Psoas muscle (tissue), 7 donors: ENCODE measurements at regions not wholly inside any gene's neighbourhood (a gene's known extent, or its start where the extent isn't known, plus 50 kb on each side); places are given as distances from the start of the nearest gene placed in this dataset.

ENCODE experiments used
- ATAC-seq, 4 donors: fragments of 200-7000 bp; cut with Tn5 transposase; one replicate each; pipeline ENCODE4 v1.9.1; 2020; ENCODE audit warnings: moderate library complexity in 3 of 4, mild to moderate bottlenecking in 2 of 4
- DNase-seq, 2 donors: peaks; one replicate each; pipeline ENCODE4 v3.0.0-alpha.2; 2020
- H3K27ac ChIP-seq: fragments of 200-600 bp; one replicate; pipeline ENCODE4 v1.8.0; 2022
- H3K27me3 ChIP-seq, 3 donors: fragments of 200-600 bp in 1 of 3; one replicate each; pipeline versions ENCODE4 v1.6.1 to v1.8.0; 2013 to 2022; ENCODE audit warnings: low read length in 2 of 3, mild to moderate bottlenecking in 2 of 3, moderate library complexity in 1 of 3; ENCODE audit not compliant: insufficient read depth in 3 of 3
- H3K36me3 ChIP-seq, 2 donors: fragments of 200-600 bp in 1 of 2; one replicate each; pipeline versions ENCODE4 v1.6.1 to v1.8.0; 2013 to 2022; ENCODE audit warnings: low read depth in 1 of 2, mild to moderate bottlenecking in 1 of 2, moderate library complexity in 1 of 2; ENCODE audit not compliant: insufficient read depth in 1 of 2
- H3K4me1 ChIP-seq: fragments of 200-600 bp; one replicate; pipeline ENCODE4 v1.8.0; 2022
- H3K4me3 ChIP-seq: fragments of 200-600 bp; one replicate; pipeline ENCODE4 v1.8.0; 2022; ENCODE audit warnings: mild to moderate bottlenecking
- H3K9me3 ChIP-seq: fragments of 200-600 bp; one replicate; pipeline ENCODE4 v1.8.0; 2022
- WGBS, 3 donors: extraction: QIAGEN DNeasy Blood & Tissue Kit; methylation state at CpG; one replicate each; pipeline versions ENCODE4 v1.1.6 to v1.1.7; 2013; 5-methylcytosine and 5-hydroxymethylcytosine counted together
- intact Hi-C, 2 donors: fragments of 100-400 bp; cut with DNase I; formaldehyde crosslinking; loops; one replicate each; pipeline versions ENCODE4 v1.11.0 to v1.14.2; 2022
- TF ChIP-seq, protein P1 (sequence below): fragments of 200-600 bp; IDR thresholded peaks from one replicate; pipeline ENCODE4 v1.8.0; 2022; ENCODE audit warnings: antibody characterized with exemption
- donor health status: healthy with polysubstance abuse.
- donor health status: DM: no; HTN: no; CAD: no; lungs with moderate emphysema.
- donor health status: Bipolar disorder and iron deficiency.
- donor health status: healthy.
- donor health status: DM: yes; HTN: yes; CAD: no.
- donor health status: DM: no; HTN: no; CAD: no.
- donor health status: DM: yes; HTN: yes; CAD: no.

DNA sequence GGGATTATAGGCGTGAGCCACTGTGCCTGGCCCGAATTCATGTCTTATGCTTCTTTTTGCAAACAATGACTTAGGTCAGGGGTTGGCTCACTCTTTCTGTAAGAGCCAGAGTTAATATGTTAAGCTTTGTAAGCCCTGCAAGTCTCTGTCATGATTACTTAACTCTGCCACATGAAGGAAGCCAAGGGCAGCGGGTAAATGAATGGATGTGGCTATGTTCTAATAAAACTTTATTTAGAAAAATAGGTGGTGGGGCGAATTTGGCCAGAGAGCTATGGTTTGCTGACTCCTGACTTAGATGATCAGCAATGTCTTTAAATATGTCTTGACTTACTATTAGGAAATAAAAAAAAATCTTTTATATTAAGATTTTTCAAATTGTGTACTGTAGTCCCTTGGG, 114.9 kb upstream of the ZFP64 start:
- intact Hi-C loops = no loop called here
- Histone ChIP-seq H3K4me1 (no peaks in the 10 kb centered on the region), H3K9me3 (no peaks in the 10 kb centered on the region), H3K4me3 (no peak overlapping the region), H3K36me3 (no peaks in the 10 kb centered on the region), H3K27ac (no peak overlapping the region), H3K27me3 (no peaks in the 10 kb centered on the region)
- ATAC-seq = no peak
- no peak for DNase-seq
- 93 to 97% (median 93%) methylated on average over 4 of the region's 4 CpGs for WGBS, 3 donors
- TF ChIP-seq, protein P1, sequence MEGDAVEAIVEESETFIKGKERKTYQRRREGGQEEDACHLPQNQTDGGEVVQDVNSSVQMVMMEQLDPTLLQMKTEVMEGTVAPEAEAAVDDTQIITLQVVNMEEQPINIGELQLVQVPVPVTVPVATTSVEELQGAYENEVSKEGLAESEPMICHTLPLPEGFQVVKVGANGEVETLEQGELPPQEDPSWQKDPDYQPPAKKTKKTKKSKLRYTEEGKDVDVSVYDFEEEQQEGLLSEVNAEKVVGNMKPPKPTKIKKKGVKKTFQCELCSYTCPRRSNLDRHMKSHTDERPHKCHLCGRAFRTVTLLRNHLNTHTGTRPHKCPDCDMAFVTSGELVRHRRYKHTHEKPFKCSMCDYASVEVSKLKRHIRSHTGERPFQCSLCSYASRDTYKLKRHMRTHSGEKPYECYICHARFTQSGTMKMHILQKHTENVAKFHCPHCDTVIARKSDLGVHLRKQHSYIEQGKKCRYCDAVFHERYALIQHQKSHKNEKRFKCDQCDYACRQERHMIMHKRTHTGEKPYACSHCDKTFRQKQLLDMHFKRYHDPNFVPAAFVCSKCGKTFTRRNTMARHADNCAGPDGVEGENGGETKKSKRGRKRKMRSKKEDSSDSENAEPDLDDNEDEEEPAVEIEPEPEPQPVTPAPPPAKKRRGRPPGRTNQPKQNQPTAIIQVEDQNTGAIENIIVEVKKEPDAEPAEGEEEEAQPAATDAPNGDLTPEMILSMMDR = no peak

DNA sequence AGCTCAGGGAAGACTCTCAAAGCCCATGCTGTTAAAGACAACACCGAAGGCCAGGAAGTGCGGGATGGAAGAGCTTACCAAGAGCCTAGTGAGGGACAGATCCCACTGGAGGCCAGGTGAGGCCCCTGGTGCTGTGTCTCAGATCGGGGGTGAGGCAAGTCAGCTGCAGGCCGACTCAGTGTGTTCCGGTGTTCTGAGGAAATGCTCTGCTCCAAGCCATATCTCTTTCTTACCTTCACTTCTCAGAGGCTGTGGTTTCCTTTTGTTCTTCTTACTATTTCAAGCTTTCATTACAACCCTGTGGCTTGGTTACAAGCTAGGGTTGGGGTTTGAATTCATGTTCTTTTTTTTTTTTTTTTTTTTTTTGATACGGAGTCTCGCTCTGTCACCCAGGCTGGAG, 114.3 kb upstream of the ZFP64 start:
- intact Hi-C loops = no loop called here
- no peaks in the 10 kb centered on the region for H3K4me1 ChIP-seq
- no peaks in the 10 kb centered on the region for H3K27me3 ChIP-seq
- no peak for DNase-seq
- no peaks in the 10 kb centered on the region for H3K36me3 ChIP-seq
- no peak overlapping the region for H3K4me3 ChIP-seq
- ATAC-seq = no peak
- H3K9me3 ChIP-seq = no peaks in the 10 kb centered on the region
- 86 to 92% (median 90%) methylated on average over 6 to 7 of the region's 7 CpGs for WGBS, 3 donors
- TF ChIP-seq, protein P1 = no peak
- H3K27ac ChIP-seq = no peak overlapping the region

DNA sequence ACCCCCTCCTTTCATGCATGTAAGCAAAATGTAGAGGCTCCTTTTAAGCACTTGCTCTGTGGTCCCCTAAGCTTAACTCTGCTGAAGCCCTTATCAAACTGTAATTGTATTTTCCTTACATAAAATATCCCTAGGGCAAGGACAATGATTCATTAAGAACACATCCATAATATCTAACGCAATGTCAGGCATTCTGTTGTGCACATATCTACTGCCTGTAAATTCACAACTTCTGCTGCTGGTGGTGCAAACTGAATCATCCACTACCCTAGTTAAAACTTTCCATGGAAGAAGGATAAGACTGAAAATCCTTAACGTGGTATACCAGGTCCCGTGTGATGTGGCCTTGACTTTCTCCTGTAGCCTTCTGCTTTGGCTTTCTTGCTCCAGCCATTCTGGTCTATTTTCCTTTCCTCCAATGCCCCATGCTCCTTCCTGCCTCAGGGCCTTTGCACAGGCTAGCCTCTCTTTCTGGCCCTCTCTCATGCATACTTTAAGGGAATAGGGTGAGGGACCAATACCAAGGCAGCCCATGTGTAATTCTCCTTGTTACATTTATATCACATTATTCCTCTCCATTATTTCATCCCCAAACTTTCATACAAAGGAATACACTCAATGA, 113.6 kb upstream of the ZFP64 start:
- H3K27ac ChIP-seq = no peak overlapping the region
- no peaks in the 10 kb centered on the region for H3K27me3 ChIP-seq
- H3K9me3 ChIP-seq = no peaks in the 10 kb centered on the region
- H3K4me1 ChIP-seq = no peaks in the 10 kb centered on the region
- 89 to 94% (median 93%) methylated on average over 3 of the region's 3 CpGs for WGBS, 3 donors
- ATAC-seq = no peak
- TF ChIP-seq, protein P1 = no peak
- intact Hi-C loops = no loop called here
- DNase-seq = no peak
- no peak overlapping the region for H3K4me3 ChIP-seq
- no peaks in the 10 kb centered on the region for H3K36me3 ChIP-seq

DNA sequence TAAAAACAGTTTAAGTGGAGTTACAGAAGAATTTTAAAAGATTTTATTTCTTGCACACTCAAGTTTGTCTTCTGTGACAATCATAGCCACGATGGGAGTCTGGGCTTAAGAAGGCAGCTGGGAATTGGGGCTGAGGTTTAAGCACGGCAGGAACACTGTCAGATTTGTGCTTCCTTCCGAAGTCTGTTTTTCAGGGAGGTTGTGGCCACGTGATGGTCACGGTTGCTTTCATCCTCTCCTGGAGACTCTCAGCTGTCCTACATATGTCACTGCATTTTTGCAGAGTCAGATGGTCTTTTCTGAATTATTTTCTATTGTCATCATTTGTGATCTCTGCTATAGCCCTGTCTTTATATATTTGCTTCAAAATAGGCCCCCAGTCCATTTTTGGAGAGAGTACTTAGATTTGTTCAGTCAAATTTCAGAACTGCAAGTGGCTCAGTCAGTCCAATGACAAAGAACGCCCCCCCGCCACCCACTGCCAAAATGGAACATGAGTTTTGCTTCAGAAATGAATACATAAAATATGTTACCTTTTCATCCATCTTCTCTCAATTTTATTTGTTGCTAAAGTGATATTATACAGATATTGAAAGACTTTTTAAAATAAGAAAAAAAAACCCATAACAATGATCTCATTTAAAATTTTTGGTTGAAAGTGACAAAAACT, 111.8 kb upstream of the ZFP64 start:
- no peak for DNase-seq

More for the DNA sequence above, 111.8 kb upstream of the ZFP64 start:
- no peak for ATAC-seq
- no peak overlapping the region for H3K4me3 ChIP-seq
- no peaks in the 10 kb centered on the region for H3K27me3 ChIP-seq
- H3K27ac ChIP-seq = no peak overlapping the region
- WGBS, 3 donors = 27 to 44% (median 34%) methylated on average over 7 of the region's 7 CpGs
- H3K36me3 ChIP-seq = no peaks in the 10 kb centered on the region
- intact Hi-C loops = no loop called here
- TF ChIP-seq, protein P1 = no peak
- H3K9me3 ChIP-seq = no peaks in the 10 kb centered on the region
- H3K4me1 ChIP-seq = no peaks in the 10 kb centered on the region
